H1 (cell line): ENCODE measurements at regions not wholly inside any gene's neighbourhood (a gene's known extent, or its start where the extent isn't known, plus 50 kb on each side); places are given as distances from the start of the nearest gene placed in this dataset.

Source experiments
- ASH2L ChIP-seq: fragments of 200-600, 300-600 bp; sonication (generic); IDR thresholded peaks from one replicate; pipeline ENCODE4 v1.7.1; 2017; ENCODE audit warnings: low read length
- KDM5A ChIP-seq: fragments of 200-600 bp; IDR thresholded peaks from 2 replicates; pipeline ENCODE4 v1.7.1; 2012; ENCODE audit warnings: mild to moderate bottlenecking, low read length, inconsistent platforms, mixed read lengths
- RAD21 ChIP-seq, 2 experiments: IDR thresholded peaks in 1 of 2; conservative IDR thresholded peaks in 1 of 2; 2 replicates each; pipeline ENCODE4 v1.6.1; 2011; ENCODE audit warnings: low read depth in 2 of 2, low read length in 2 of 2, improper control_type of control experiment in 1 of 2, inconsistent platforms in 1 of 2, mild to moderate bottlenecking in 1 of 2, moderate library complexity in 1 of 2

DNA sequence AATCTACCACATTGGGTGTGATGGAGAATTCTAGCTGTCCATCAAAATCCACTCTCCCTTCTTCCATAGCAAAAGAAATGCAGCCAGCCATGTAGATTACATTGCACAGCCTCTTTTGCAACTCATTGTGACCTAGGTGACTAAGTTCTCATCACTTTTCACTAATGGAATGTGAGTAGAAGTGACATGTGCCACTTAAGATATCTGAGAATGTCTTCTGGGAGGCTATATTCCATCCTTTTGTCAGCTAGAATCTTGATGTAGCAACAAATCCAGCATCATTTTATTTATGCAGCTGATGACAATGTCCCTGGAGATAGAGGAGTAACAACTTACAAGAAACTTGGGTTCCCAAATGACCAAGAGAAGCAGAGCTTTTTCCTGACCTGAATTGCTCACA, 61.5 kb upstream of the API5 start (continued):
- TF ChIP-seq RAD21 (IDR thresholded peaks at IDR 0.05 in 1 of 2, conservative IDR thresholded peaks at IDR 0.05 in 1 of 2; ENCODE audit: low read depth in 2 of 2, low read length in 2 of 2): no peak
- no peak for TF ChIP-seq KDM5A
- TF ChIP-seq ASH2L: no peak
